ENCODE measurements at regions not wholly inside any gene's neighbourhood (a gene's known extent, or its start where the extent isn't known, plus 50 kb on each side); places are given as distances from the start of the nearest gene placed in this dataset.

- no peak for TF ChIP-seq CTCF (IDR thresholded peaks at IDR 0.05)
- no peak for TF ChIP-seq POLR2A (IDR thresholded peaks at IDR 0.05)
Measured at GRCh38 chr16:62657116-62657515, 620.9 kb upstream of the CDH8 start.
